HG02885 (cell line): ENCODE measurements at regions not wholly inside any gene's neighbourhood (a gene's known extent, or its start where the extent isn't known, plus 50 kb on each side); places are given as distances from the start of the nearest gene placed in this dataset.

Experiments used
- ATAC-seq: cut with Tn5 transposase; IDR thresholded peaks from one replicate; pipeline ENCODE4 v1.9.1; 2021; ENCODE audit warnings: mild to moderate bottlenecking; ENCODE audit not compliant: unreplicated experiment, poor library complexity

- no peak for ATAC-seq
Observed at GRCh38 chr20:4522310-4522709, 163.9 kb upstream of the PRNP start.

- no peak for ATAC-seq
Observed at GRCh38 chr20:4521170-4521968, 164.9 kb upstream of the PRNP start.

- no peak for ATAC-seq
Observed at GRCh38 chr20:4519534-4519933, 166.7 kb upstream of the PRNP start.

- ATAC-seq: no peak
Observed at GRCh38 chr20:4516876-4517275, 169.4 kb upstream of the PRNP start.

- no peak for ATAC-seq
Observed at GRCh38 chr20:4513720-4514119, 172.5 kb upstream of the PRNP start.

GRCh38 chr20:4512891-4513550 is 173.2 kb upstream of the PRNP start:
- no peak for ATAC-seq

- ATAC-seq: no peak
Observed at GRCh38 chr20:4511776-4512175, 174.5 kb upstream of the PRNP start.

GRCh38 chr20:4509825-4510522 is 176.3 kb upstream of the PRNP start:
- ATAC-seq: no peak

- no peak for ATAC-seq
Observed at GRCh38 chr20:4508773-4509172, 177.5 kb upstream of the PRNP start.

GRCh38 chr20:4507288-4507719 is 179.0 kb upstream of the PRNP start:
- ATAC-seq: no peak

- ATAC-seq: no peak
Observed at GRCh38 chr20:4504814-4505213, 181.4 kb upstream of the PRNP start.

GRCh38 chr20:4502756-4503155 is 183.5 kb upstream of the PRNP start:
- no peak for ATAC-seq

GRCh38 chr20:4493386-4493785 is 192.9 kb upstream of the PRNP start:
- no peak for ATAC-seq

- ATAC-seq: no peak
Observed at GRCh38 chr20:4491643-4492042, 194.6 kb upstream of the PRNP start.

GRCh38 chr20:4490606-4491280 is 195.5 kb upstream of the PRNP start:
- no peak for ATAC-seq

GRCh38 chr20:4490045-4490444 is 196.2 kb upstream of the PRNP start:
- no peak for ATAC-seq

GRCh38 chr20:4488407-4489339 is 197.6 kb upstream of the PRNP start:
- ATAC-seq: no peak

GRCh38 chr20:4484379-4484997 is 201.8 kb upstream of the PRNP start:
- no peak for ATAC-seq

GRCh38 chr20:4483961-4484360 is 202.3 kb upstream of the PRNP start:
- no peak for ATAC-seq
